ENCODE measurements at regions not wholly inside any gene's neighbourhood (a gene's known extent, or its start where the extent isn't known, plus 50 kb on each side); places are given as distances from the start of the nearest gene placed in this dataset.
A peak's percentile ranks its signal among the peaks of the same experiment; 100 is the strongest.

DNA sequence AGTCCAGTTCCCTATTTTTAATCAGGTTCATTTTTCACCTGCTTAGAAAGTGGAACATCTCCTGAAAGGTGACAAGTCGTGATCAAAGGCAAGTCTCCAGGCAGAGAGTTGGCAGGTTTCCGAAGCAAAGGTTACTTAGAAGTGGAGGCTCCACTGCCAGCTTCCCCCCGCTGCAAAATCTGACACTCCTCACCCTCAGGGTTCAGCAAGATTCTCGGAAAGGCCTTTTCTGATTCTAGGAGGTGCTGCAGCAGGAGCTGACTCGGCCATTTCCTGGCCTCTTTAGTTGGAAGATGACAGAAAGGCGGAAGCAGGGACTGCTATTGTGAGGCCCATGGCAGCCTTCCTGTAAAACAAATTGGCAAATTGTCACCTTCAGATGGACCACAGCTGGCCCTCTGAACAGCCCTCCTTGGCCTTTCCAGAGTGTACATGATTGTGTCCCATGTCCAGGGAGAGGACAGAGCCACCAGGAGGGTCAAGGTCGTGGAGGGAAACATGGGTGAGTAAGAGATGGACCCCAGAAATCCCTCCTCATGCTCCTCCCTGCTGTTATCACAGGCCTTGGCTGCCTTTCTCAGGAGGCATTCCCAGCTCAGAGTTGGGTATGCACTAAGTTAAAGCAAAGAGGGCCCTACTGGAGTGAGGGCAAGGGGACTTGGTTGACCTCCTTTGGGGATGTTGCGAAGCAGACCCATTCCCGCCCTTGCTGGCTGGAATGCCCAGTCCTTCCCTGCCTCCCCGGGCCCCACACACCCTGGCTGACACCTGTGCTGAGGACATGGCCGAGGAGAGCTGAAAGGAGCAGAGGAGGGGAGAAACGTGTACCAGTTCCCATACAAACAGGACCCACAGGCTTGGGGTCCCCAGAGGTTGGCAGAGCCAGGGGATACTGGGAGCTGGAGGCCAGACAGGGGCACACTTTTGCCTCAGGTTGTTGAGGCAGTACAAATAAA lies 115.5 kb upstream of the IRF2BP2 start:
- ATAC-seq (peak in 3 of 8 donors; percentile 6 to 30 (median 8)), DNase-seq (peak; percentile 32 to 69)
- Histone ChIP-seq H3K27ac (peak overlapping the region; percentile 91 to 100 (median 98)), H3K4me1 (peaks cover 54 to 90% (median 80%) of the 10 kb centered on the region in 9 donors), H3K9me3 (no peaks in the 10 kb centered on the region), H3K4me3 (peak overlapping the region in 7 of 10 donors; percentile 3 to 35 (median 21)), H3K36me3 (no peaks in the 10 kb centered on the region), H3K27me3 (no peaks in the 10 kb centered on the region)
- intact Hi-C loops (cut with DNase I), result loop anchor here (2.0 to 10.0 kb wide), 23 partner anchors 37 to 357 kb away; partner anchors contain the start of gene IRF2BP2 (in 2 of the 10)
- WGBS, 2 donors, result 40 to 44% methylated on average over 12 of the region's 12 CpGs
- TF ChIP-seq, protein P1, sequence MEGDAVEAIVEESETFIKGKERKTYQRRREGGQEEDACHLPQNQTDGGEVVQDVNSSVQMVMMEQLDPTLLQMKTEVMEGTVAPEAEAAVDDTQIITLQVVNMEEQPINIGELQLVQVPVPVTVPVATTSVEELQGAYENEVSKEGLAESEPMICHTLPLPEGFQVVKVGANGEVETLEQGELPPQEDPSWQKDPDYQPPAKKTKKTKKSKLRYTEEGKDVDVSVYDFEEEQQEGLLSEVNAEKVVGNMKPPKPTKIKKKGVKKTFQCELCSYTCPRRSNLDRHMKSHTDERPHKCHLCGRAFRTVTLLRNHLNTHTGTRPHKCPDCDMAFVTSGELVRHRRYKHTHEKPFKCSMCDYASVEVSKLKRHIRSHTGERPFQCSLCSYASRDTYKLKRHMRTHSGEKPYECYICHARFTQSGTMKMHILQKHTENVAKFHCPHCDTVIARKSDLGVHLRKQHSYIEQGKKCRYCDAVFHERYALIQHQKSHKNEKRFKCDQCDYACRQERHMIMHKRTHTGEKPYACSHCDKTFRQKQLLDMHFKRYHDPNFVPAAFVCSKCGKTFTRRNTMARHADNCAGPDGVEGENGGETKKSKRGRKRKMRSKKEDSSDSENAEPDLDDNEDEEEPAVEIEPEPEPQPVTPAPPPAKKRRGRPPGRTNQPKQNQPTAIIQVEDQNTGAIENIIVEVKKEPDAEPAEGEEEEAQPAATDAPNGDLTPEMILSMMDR (IDR thresholded peaks at IDR 0.05), result no peak

DNA sequence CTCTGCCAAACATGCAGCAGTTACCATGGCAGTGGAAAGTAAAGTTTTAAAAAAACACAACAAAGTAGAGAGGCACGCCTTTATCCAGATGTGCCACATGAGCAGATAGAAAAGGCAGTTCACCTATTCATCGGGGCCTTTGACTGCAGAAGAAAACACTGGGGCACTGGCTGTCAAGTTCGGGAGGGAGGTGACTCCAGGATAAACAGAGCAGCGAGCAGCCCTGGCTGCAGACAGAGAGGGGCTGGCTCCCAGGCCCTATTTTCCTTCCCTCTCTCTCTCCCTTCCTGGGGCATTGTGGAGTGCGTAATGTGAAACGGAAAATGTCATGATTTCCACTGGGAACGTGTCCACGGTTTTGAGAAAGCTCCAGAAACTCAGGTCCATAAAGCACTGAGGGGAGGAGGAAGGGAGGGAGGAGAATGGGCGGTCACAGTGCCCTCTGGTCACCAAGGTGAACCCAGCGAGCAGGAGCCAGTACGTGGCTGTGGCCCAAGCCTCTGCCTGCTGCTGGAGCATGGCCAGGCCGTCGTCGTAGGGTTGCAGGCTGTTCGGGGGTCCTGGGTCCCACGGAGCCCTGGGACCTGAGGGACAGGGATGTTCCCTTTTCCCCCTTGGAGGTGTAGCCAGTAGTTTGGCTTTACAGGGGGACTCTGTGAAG lies 114.7 kb upstream of the IRF2BP2 start:
- Histone ChIP-seq H3K4me3 (peak overlapping the region in 7 of 10 donors; percentile 3 to 35 (median 21)), H3K36me3 (no peaks in the 10 kb centered on the region), H3K4me1 (peaks cover 55 to 92% (median 87%) of the 10 kb centered on the region in 9 donors), H3K27me3 (no peaks in the 10 kb centered on the region), H3K9me3 (no peaks in the 10 kb centered on the region), H3K27ac (peak overlapping the region; percentile 91 to 100 (median 98))
- intact Hi-C loops (cut with DNase I), result loop anchor here (1.0 to 10.0 kb wide), 36 partner anchors 38 to 358 kb away; partner anchors contain the start of gene IRF2BP2 (in 4 of the 10)
- DNase-seq (peak; percentile 75 to 88), ATAC-seq (peak; percentile 50 to 80 (median 64))
- TF ChIP-seq, protein P1 (IDR thresholded peaks at IDR 0.05), result no peak
- 1% methylated on average over 16 of the region's 16 CpGs for WGBS, 2 donors

DNA sequence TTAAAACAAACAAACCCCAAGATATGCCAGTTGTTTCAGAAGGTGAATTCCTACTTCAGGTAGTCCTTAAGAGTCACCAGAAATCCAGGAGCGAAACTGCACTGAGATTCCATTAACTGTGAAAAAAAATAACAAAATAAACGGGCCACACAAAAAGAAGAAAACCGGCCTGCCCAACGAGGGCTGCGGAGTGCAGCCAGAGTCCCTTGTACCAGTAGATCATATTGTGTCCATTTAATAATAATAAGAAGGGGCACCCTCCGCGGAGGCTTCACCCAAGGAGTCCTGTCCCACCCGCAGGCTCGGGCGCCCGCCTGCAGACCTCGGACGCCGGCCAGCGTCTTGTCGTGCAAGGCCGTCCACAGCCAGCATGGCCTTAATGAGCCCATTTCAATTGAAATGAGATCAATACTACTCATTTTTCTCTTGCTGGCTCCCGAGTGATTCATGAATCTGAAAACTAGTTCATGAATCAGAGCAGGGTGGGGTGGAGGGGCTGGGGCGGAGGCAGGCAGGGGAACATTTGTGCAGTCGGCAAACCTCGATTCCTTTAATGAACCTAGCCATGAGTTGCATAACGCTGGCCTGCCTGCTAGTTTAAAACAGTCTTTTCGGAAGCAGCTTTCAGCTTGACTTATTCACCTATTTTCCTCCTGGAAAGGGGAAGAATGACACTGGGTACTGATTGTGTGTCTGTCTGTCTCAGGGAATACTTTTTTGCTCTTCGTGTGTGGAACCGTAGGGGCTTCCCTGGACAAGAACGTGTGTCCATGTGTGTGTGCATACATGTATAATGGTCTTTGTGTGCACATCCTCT lies 113.1 kb upstream of the IRF2BP2 start:
- peak overlapping the region in 5 of 10 donors; percentile 12 to 35 (median 15) for H3K4me3 ChIP-seq

More for the DNA sequence above, 113.1 kb upstream of the IRF2BP2 start:
- peaks cover 57 to 99% (median 93%) of the 10 kb centered on the region in 9 donors for H3K4me1 ChIP-seq
- H3K36me3 ChIP-seq, result no peaks in the 10 kb centered on the region
- 42 to 44% methylated on average over 26 of the region's 26 CpGs for WGBS, 2 donors
- H3K27ac ChIP-seq, result peak overlapping the region; percentile 91 to 100 (median 98)
- no peaks in the 10 kb centered on the region for H3K9me3 ChIP-seq
- H3K27me3 ChIP-seq, result no peaks in the 10 kb centered on the region
- intact Hi-C loops (cut with DNase I), result loop anchor here in 9 of 10 donors (2.0 to 10.0 kb wide), 25 partner anchors 108 to 354 kb away; partner anchors contain the start of gene IRF2BP2 (in 2 of the 9)
- TF ChIP-seq, protein P1 (IDR thresholded peaks at IDR 0.05), result no peak
- DNase-seq (peak; percentile 59 to 74), ATAC-seq (peak; percentile 4 to 32 (median 16))

All from heart right ventricle (tissue), 16 donors.